Activated T-cell treated with anti-CD3 and anti-CD28 coated beads, Interleukin-2, amount 50 U/mL, for 24 hours (primary cell): ENCODE measurements at regions not wholly inside any gene's neighbourhood (a gene's known extent, or its start where the extent isn't known, plus 50 kb on each side); places are given as distances from the start of the nearest gene placed in this dataset.

Experiments
- DNase-seq: peaks from one replicate; pipeline ENCODE4 v3.0.0-alpha.2; 2020
- H3K27ac Mint-ChIP-seq: 2 replicates; pipeline ENCODE4 v1.8.0; 2020; ENCODE audit warnings: mild to moderate bottlenecking, mixed read lengths
- H3K27me3 Mint-ChIP-seq: 2 replicates; pipeline ENCODE4 v1.8.0; 2020; ENCODE audit warnings: mixed read lengths
- H3K36me3 Mint-ChIP-seq: 2 replicates; pipeline ENCODE4 v1.8.0; 2020; ENCODE audit warnings: low read depth, mixed read lengths
- H3K4me1 Mint-ChIP-seq: 2 replicates; pipeline ENCODE4 v1.8.0; 2020; ENCODE audit warnings: low read depth, mixed read lengths
- H3K4me3 Mint-ChIP-seq: 2 replicates; pipeline ENCODE4 v1.8.0; 2020; ENCODE audit warnings: mild to moderate bottlenecking, moderate library complexity, mixed read lengths
- H3K9me3 Mint-ChIP-seq: 2 replicates; pipeline ENCODE4 v1.8.0; 2020; ENCODE audit warnings: mixed read lengths

GRCh38 chr3:152621967-152622810 is 212.7 kb upstream of the P2RY1 start:
- H3K9me3 Mint-ChIP-seq, result no peaks in the 10 kb centered on the region
- no peaks in the 10 kb centered on the region for H3K36me3 Mint-ChIP-seq
- H3K27me3 Mint-ChIP-seq, result no peaks in the 10 kb centered on the region
- DNase-seq, result no peak
- H3K4me3 Mint-ChIP-seq, result no peak overlapping the region
- H3K4me1 Mint-ChIP-seq, result no peaks in the 10 kb centered on the region
- H3K27ac Mint-ChIP-seq, result no peak overlapping the region

- Mint-ChIP-seq H3K36me3 (no peaks in the 10 kb centered on the region), H3K9me3 (no peaks in the 10 kb centered on the region), H3K27me3 (no peaks in the 10 kb centered on the region), H3K4me3 (no peak overlapping the region), H3K4me1 (no peaks in the 10 kb centered on the region), H3K27ac (no peak overlapping the region)
- no peak for DNase-seq
These were observed 212.1 kb upstream of the P2RY1 start for GRCh38 chr3:152622811-152623167.

GRCh38 chr3:152623286-152623911 is 211.5 kb upstream of the P2RY1 start:
- Mint-ChIP-seq H3K4me1 (no peaks in the 10 kb centered on the region), H3K4me3 (no peak overlapping the region), H3K27ac (no peak overlapping the region), H3K9me3 (no peaks in the 10 kb centered on the region), H3K36me3 (no peaks in the 10 kb centered on the region), H3K27me3 (no peaks in the 10 kb centered on the region)
- no peak for DNase-seq

DNA sequence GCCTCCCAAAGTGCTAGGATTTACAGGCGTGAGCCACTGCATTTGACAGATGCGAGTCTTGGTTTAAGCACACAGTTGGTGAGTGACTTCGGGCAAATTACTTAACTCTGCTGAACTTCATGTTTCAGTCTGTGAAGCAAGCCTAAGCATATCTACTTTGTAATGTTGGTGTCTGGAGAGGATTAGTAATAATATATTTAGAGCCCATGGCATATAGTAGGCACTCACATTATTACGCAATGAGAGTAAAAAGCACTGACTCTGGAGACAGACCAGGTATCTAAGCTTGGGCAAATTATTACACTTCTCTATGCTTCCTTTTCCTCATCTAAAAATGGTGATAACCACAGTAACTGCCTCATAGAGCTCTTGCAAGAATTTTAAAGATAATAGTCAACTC is 208.7 kb upstream of the P2RY1 start:
- Mint-ChIP-seq H3K4me1 (no peaks in the 10 kb centered on the region), H3K9me3 (no peaks in the 10 kb centered on the region), H3K27ac (no peak overlapping the region), H3K4me3 (no peak overlapping the region), H3K27me3 (no peaks in the 10 kb centered on the region), H3K36me3 (no peaks in the 10 kb centered on the region)
- DNase-seq, result no peak

DNA sequence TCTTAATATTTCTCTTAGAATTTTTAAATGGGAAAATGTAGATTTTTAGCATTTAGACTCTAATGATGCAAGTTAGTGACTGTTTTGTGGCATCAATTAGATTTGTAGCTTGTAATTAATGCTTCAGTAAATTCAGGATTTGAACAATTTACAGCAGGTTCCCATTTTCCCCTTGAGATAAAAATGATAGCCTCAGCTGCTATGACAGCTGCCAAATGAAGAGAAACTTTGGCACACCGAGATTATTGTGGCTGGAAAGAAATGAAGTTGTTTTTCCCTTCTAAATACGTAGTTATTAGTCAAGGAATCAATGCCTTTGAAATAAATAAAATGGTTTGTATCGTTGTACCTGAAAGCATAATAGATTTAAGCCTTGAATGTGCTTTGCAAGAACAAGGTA is 206.4 kb upstream of the P2RY1 start:
- Mint-ChIP-seq H3K27me3 (no peaks in the 10 kb centered on the region), H3K4me1 (no peaks in the 10 kb centered on the region), H3K36me3 (no peaks in the 10 kb centered on the region)

GRCh38 chr3:152629363-152630122 is 205.4 kb upstream of the P2RY1 start:
- Mint-ChIP-seq H3K4me3 (no peak overlapping the region), H3K4me1 (no peaks in the 10 kb centered on the region), H3K36me3 (no peaks in the 10 kb centered on the region), H3K27ac (no peak overlapping the region), H3K9me3 (no peaks in the 10 kb centered on the region), H3K27me3 (peaks cover 2% of the 10 kb centered on the region)
- no peak for DNase-seq

More for the DNA sequence above, 206.4 kb upstream of the P2RY1 start:
- Mint-ChIP-seq H3K4me3 (no peak overlapping the region), H3K9me3 (no peaks in the 10 kb centered on the region), H3K27ac (no peak overlapping the region)
- no peak for DNase-seq

GRCh38 chr3:152635389-152635788 is 199.5 kb upstream of the P2RY1 start:
- H3K9me3 Mint-ChIP-seq, result no peaks in the 10 kb centered on the region
- no peak overlapping the region for H3K27ac Mint-ChIP-seq
- H3K36me3 Mint-ChIP-seq, result no peaks in the 10 kb centered on the region
- H3K4me3 Mint-ChIP-seq, result no peak overlapping the region
- peaks cover 7% of the 10 kb centered on the region for H3K27me3 Mint-ChIP-seq
- H3K4me1 Mint-ChIP-seq, result no peaks in the 10 kb centered on the region
- no peak for DNase-seq

GRCh38 chr3:152636651-152637050 is 198.3 kb upstream of the P2RY1 start:
- Mint-ChIP-seq H3K9me3 (no peaks in the 10 kb centered on the region), H3K4me3 (no peak overlapping the region), H3K27ac (no peak overlapping the region), H3K36me3 (no peaks in the 10 kb centered on the region), H3K27me3 (peaks cover 9% of the 10 kb centered on the region), H3K4me1 (no peaks in the 10 kb centered on the region)
- no peak for DNase-seq

DNA sequence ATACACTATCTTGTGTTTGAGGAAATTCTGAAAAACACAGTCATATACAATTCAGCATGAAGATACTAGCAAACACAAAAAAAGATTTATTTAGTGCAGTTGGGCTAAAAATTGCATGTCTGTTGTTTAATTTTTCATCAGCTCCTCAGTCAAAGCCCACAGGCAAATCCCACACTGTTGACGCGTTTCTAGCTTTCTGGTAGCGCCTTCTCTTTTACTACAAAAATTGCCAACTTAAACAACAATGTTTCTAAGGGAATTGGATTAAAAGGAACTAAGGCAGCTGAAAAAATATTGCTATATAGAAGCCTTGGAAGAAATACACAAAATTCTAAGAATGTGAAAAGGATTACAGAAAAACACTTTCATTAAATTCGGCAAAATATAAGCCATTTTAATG is 196.7 kb upstream of the P2RY1 start:
- no peak overlapping the region for H3K27ac Mint-ChIP-seq
- no peak overlapping the region for H3K4me3 Mint-ChIP-seq
- no peaks in the 10 kb centered on the region for H3K4me1 Mint-ChIP-seq
- H3K27me3 Mint-ChIP-seq, result peaks cover 9% of the 10 kb centered on the region
- no peaks in the 10 kb centered on the region for H3K9me3 Mint-ChIP-seq
- DNase-seq, result no peak
- H3K36me3 Mint-ChIP-seq, result no peaks in the 10 kb centered on the region

GRCh38 chr3:152638707-152639450 is 196.1 kb upstream of the P2RY1 start:
- no peaks in the 10 kb centered on the region for H3K4me1 Mint-ChIP-seq
- no peaks in the 10 kb centered on the region for H3K9me3 Mint-ChIP-seq
- no peak overlapping the region for H3K4me3 Mint-ChIP-seq
- no peak for DNase-seq
- peaks cover 9% of the 10 kb centered on the region for H3K27me3 Mint-ChIP-seq
- no peak overlapping the region for H3K27ac Mint-ChIP-seq
- no peaks in the 10 kb centered on the region for H3K36me3 Mint-ChIP-seq

DNA sequence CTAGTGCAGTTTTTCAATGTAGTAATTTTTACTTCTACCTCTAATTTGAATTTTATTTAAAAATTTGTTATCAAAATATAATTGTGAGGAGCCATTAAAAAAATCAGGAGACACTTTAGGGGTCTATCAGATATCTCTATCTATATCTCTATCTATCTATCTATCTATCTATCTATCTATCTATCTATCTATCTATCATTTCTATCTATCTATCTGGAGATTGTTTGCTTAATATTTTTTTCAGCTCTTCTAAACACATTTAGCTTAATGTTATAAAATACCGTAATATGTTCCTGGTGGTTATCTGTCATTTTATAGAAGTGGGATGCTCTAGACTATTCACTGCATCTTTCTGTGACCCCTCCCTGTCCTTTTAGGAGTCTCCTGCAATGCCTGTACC is 193.7 kb upstream of the P2RY1 start:
- H3K27me3 Mint-ChIP-seq, result peaks cover 7% of the 10 kb centered on the region
- no peak overlapping the region for H3K4me3 Mint-ChIP-seq
- no peak overlapping the region for H3K27ac Mint-ChIP-seq
- H3K36me3 Mint-ChIP-seq, result no peaks in the 10 kb centered on the region
- no peak for DNase-seq
- H3K9me3 Mint-ChIP-seq, result peaks cover 4% of the 10 kb centered on the region
- H3K4me1 Mint-ChIP-seq, result no peaks in the 10 kb centered on the region

GRCh38 chr3:152642658-152643057 is 192.3 kb upstream of the P2RY1 start:
- Mint-ChIP-seq H3K9me3 (peaks cover 4% of the 10 kb centered on the region), H3K27me3 (peaks cover 7% of the 10 kb centered on the region), H3K36me3 (no peaks in the 10 kb centered on the region), H3K4me3 (no peak overlapping the region), H3K27ac (no peak overlapping the region), H3K4me1 (no peaks in the 10 kb centered on the region)
- DNase-seq, result no peak

DNA sequence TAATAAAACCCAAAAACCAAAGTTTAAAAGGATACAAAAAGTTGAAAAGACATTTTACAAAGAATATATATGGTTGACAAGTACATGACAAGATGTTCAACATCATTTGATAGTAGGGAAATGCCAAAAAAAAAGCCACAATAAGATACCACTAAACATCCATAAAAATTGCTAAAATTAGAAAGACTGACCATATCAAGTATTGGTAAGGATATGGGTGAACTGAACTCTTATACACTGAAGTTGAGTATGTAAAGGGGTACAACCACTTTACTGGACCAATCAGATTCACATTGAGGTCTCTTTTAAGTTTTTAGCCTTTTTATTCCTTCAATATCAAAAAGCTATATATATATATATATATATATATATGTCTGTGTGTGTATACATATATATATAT is 190.5 kb upstream of the P2RY1 start:
- H3K9me3 Mint-ChIP-seq, result peaks cover 4% of the 10 kb centered on the region
- no peak overlapping the region for H3K27ac Mint-ChIP-seq
- DNase-seq, result no peak
- no peaks in the 10 kb centered on the region for H3K36me3 Mint-ChIP-seq
- H3K4me1 Mint-ChIP-seq, result no peaks in the 10 kb centered on the region
- H3K4me3 Mint-ChIP-seq, result no peak overlapping the region
- H3K27me3 Mint-ChIP-seq, result peaks cover 4% of the 10 kb centered on the region

DNA sequence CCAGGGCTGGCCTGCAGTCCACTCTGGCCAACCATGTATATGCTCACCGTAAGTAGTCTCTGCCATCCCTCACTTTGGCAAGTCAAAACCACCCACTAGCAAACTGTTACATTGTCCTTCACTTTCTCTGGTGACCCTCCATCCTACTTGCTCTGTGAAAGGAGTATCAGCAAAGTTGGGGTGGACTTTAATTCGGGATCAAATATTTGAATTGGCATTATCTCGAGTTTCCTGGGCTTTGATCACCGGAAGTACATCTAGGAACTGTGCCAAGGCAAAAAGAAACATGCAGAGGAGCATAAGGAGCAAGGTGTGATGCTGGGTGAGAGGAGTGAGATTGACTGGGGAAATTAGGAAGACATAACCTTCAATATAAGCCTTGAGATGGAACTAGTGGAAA is 188.9 kb upstream of the P2RY1 start:
- Mint-ChIP-seq H3K4me3 (no peak overlapping the region), H3K9me3 (peaks cover 4% of the 10 kb centered on the region), H3K27me3 (peaks cover 5% of the 10 kb centered on the region), H3K36me3 (no peaks in the 10 kb centered on the region), H3K4me1 (no peaks in the 10 kb centered on the region), H3K27ac (no peak overlapping the region)
- DNase-seq, result no peak
